ENCODE measurements at regions not wholly inside any gene's neighbourhood (a gene's known extent, or its start where the extent isn't known, plus 50 kb on each side); places are given as distances from the start of the nearest gene placed in this dataset.

GRCh38 chr10:10130686-10131085 is 887.0 kb upstream of the CELF2 start:
- no peak for DNase-seq

- DNase-seq = no peak
Observed at GRCh38 chr10:10132009-10132408, 885.7 kb upstream of the CELF2 start.

GRCh38 chr10:10133281-10133680 is 884.4 kb upstream of the CELF2 start:
- DNase-seq = no peak

- no peak for DNase-seq
Observed at GRCh38 chr10:10138685-10139084, 879.0 kb upstream of the CELF2 start.

- no peak for DNase-seq
Observed at GRCh38 chr10:10141782-10142382, 875.8 kb upstream of the CELF2 start.

- no peak for DNase-seq
Observed at GRCh38 chr10:10146604-10147003, 871.1 kb upstream of the CELF2 start.

GRCh38 chr10:10149899-10150298 is 867.8 kb upstream of the CELF2 start:
- DNase-seq = no peak

GRCh38 chr10:10156917-10157600 is 860.6 kb upstream of the CELF2 start:
- DNase-seq = no peak

- no peak for DNase-seq
Observed at GRCh38 chr10:10160821-10161312, 856.8 kb upstream of the CELF2 start.

GRCh38 chr10:10164848-10165247 is 852.8 kb upstream of the CELF2 start:
- no peak for DNase-seq

- DNase-seq = no peak
Observed at GRCh38 chr10:10165415-10165814, 852.3 kb upstream of the CELF2 start.

- no peak for DNase-seq
Observed at GRCh38 chr10:10178476-10178875, 839.2 kb upstream of the CELF2 start.

GRCh38 chr10:10193848-10194247 is 823.8 kb upstream of the CELF2 start:
- DNase-seq = no peak

- no peak for DNase-seq
Observed at GRCh38 chr10:10196701-10197100, 821.0 kb upstream of the CELF2 start.

GRCh38 chr10:10197423-10197822 is 820.2 kb upstream of the CELF2 start:
- DNase-seq = no peak

GRCh38 chr10:10198363-10198762 is 819.3 kb upstream of the CELF2 start:
- no peak for DNase-seq

- DNase-seq = no peak
Observed at GRCh38 chr10:10204415-10204814, 813.3 kb upstream of the CELF2 start.

- DNase-seq = no peak
Observed at GRCh38 chr10:10205906-10206305, 811.8 kb upstream of the CELF2 start.

GRCh38 chr10:10207538-10207937 is 810.1 kb upstream of the CELF2 start:
- DNase-seq = no peak

GRCh38 chr10:10208196-10208595 is 809.5 kb upstream of the CELF2 start:
- DNase-seq = no peak

- no peak for DNase-seq
Observed at GRCh38 chr10:10209167-10209566, 808.5 kb upstream of the CELF2 start.

GRCh38 chr10:10211409-10211808 is 806.3 kb upstream of the CELF2 start:
- DNase-seq = no peak

- no peak for DNase-seq
Observed at GRCh38 chr10:10213237-10213636, 804.4 kb upstream of the CELF2 start.

- no peak for DNase-seq
Observed at GRCh38 chr10:10222304-10222841, 795.3 kb upstream of the CELF2 start.

- no peak for DNase-seq
Observed at GRCh38 chr10:10223131-10223530, 794.5 kb upstream of the CELF2 start.
